ENCODE measurements at regions not wholly inside any gene's neighbourhood (a gene's known extent, or its start where the extent isn't known, plus 50 kb on each side); places are given as distances from the start of the nearest gene placed in this dataset.

DNA sequence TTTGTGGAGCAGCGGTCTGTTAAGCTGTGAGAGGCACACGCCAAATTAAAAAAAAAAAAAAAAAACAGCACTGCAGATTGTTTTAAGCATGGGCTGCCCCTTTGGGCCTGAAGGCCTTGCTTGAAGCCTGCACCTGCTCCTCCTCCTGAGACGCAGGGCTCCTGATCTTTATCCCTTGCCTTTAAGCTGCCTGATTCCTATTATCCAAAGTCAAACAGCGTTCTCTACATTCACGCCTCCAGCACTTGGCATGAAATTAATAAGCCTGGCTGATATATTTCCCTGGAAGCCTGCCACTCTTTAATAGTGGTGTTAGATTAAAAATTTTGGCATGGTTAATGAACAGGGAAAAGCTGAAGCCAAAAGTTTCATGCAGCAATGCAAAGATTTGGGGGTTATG, 163.9 kb downstream of the FAXC start:
- Histone ChIP-seq H3K56ac (ENCODE audit: insufficient read length, low read depth, low read length) (no peak overlapping the region), H2BK12ac (ENCODE audit: insufficient read length, low read depth, low read length) (no peak overlapping the region), H3K79me1 (ENCODE audit: insufficient read depth, low read depth, low read length, poor library complexity, severe bottlenecking) (no peaks in the 10 kb centered on the region), H2AFZ (ENCODE audit: low read length) (no peak overlapping the region), H3K27ac (ENCODE audit: insufficient read length, low read depth, low read length) (no peak overlapping the region), H3K23ac (ENCODE audit: insufficient read length, low read depth, low read length) (no peak overlapping the region), H3K79me2 (ENCODE audit: insufficient read depth, low read length) (no peaks in the 10 kb centered on the region), H4K5ac (ENCODE audit: insufficient read length, low read depth, low read length) (no peak overlapping the region), H2BK120ac (ENCODE audit: low read depth, low read length, poor library complexity, severe bottlenecking) (no peak overlapping the region), H3K9me3 (ENCODE audit: control insufficient read depth, low read depth, low read length) (no peaks in the 10 kb centered on the region), H2AK5ac (ENCODE audit: insufficient read length, low read length) (no peak overlapping the region), H2BK20ac (ENCODE audit: low read depth, low read length, poor library complexity, severe bottlenecking) (no peak overlapping the region), H3K18ac (ENCODE audit: insufficient read length, low read depth, low read length) (no peak overlapping the region), H4K8ac (replicated peaks; ENCODE audit: insufficient read length, low read depth, low read length) (no peak overlapping the region), H3K23me2 (ENCODE audit: insufficient read length, low read depth, low read length, poor library complexity, severe bottlenecking) (no peaks in the 10 kb centered on the region), H3K4me2 (ENCODE audit: insufficient read depth, insufficient read length, low read length) (no peak overlapping the region), H3K4ac (ENCODE audit: low read depth, low read length) (no peak overlapping the region), H2BK5ac (ENCODE audit: insufficient read length, low read length) (no peak overlapping the region), H3K4me1 (ENCODE audit: insufficient read depth, low read length) (no peaks in the 10 kb centered on the region; the same call in 1 of the 2 replicates), H4K20me1 (ENCODE audit: control insufficient read depth, insufficient read depth, insufficient read length) (no peaks in the 10 kb centered on the region), H3T11ph (ENCODE audit: low read length) (no peak overlapping the region), H3K9ac (ENCODE audit: extremely low read depth, insufficient read length, low read length) (no peak overlapping the region), H4K91ac (ENCODE audit: insufficient read length, low read depth, low read length) (no peak overlapping the region), H3K14ac (ENCODE audit: insufficient read depth, low read length) (no peak overlapping the region), H3K27me3 (ENCODE audit: insufficient read depth, low read length) (no peaks in the 10 kb centered on the region), H2BK15ac (ENCODE audit: low read depth, low read length) (no peak overlapping the region)
- no peaks in the 10 kb centered on the region for H3K27me3 Mint-ChIP-seq (ENCODE audit: low read depth)
- peaks cover 21% of the 10 kb centered on the region in 2 experiments for H3K9me3 Mint-ChIP-seq
- no peak overlapping the region for H3K4me3 Mint-ChIP-seq
- DNase-seq, result no peak
- WGBS (ENCODE audit: extremely low coverage, insufficient read length, low lambda C conversion rate), result no CpG with 5 or more reads among the region's 5 CpGs
- H3K4me1 Mint-ChIP-seq, result peaks cover 14 to 16% of the 10 kb centered on the region in 2 experiments
- peaks cover 4 to 21% (median 15%) of the 10 kb centered on the region in 3 experiments; a peak in 6 of 7 replicates for H3K36me3 Mint-ChIP-seq (ENCODE audit: insufficient read depth in 1 of 3, low read depth in 3 of 3)
- TF ChIP-seq, protein P1, sequence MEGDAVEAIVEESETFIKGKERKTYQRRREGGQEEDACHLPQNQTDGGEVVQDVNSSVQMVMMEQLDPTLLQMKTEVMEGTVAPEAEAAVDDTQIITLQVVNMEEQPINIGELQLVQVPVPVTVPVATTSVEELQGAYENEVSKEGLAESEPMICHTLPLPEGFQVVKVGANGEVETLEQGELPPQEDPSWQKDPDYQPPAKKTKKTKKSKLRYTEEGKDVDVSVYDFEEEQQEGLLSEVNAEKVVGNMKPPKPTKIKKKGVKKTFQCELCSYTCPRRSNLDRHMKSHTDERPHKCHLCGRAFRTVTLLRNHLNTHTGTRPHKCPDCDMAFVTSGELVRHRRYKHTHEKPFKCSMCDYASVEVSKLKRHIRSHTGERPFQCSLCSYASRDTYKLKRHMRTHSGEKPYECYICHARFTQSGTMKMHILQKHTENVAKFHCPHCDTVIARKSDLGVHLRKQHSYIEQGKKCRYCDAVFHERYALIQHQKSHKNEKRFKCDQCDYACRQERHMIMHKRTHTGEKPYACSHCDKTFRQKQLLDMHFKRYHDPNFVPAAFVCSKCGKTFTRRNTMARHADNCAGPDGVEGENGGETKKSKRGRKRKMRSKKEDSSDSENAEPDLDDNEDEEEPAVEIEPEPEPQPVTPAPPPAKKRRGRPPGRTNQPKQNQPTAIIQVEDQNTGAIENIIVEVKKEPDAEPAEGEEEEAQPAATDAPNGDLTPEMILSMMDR (conservative IDR thresholded peaks at IDR 0.05), result no peak
- no peak overlapping the region; a peak in 1 of 7 replicates for H3K27ac Mint-ChIP-seq
